ENCODE measurements at regions not wholly inside any gene's neighbourhood (a gene's known extent, or its start where the extent isn't known, plus 50 kb on each side); places are given as distances from the start of the nearest gene placed in this dataset.

DNA sequence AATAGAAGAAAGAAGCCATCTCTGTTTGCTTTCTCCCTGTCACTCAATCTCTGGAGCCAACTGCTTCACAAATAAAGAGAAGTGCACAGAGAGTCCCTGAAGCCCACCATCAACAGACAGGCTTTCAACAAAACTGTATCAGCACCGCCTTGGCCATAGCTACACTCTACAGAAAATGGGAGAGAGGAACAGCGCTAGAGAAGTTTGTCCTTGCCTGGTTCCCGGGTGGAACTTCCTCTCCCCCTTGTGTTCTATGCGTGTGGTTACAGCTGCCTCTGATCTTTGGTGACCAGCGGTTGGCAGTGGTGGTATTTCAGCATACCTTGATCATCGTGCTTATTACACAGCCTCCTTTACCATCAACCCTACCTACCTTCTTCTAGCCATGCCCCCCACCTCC is 91.4 kb upstream of the CCL2 start:
- Histone ChIP-seq H3K27ac (no peak overlapping the region), H3K4me1 (peaks cover 0 to 6% (median 0%) of the 10 kb centered on the region in 3 donors), H3K36me3 (no peaks in the 10 kb centered on the region), H3K9me3 (no peaks in the 10 kb centered on the region), H3K4me3 (no peak overlapping the region), H3K27me3 (peaks cover 0 to 74% (median under 1%) of the 10 kb centered on the region in 4 donors)
- WGBS, 2 donors, result 12 to 16% methylated on average over 6 of the region's 6 CpGs
- intact Hi-C loops (cut with DNase I), result no loop called here
- TF ChIP-seq, protein P1, sequence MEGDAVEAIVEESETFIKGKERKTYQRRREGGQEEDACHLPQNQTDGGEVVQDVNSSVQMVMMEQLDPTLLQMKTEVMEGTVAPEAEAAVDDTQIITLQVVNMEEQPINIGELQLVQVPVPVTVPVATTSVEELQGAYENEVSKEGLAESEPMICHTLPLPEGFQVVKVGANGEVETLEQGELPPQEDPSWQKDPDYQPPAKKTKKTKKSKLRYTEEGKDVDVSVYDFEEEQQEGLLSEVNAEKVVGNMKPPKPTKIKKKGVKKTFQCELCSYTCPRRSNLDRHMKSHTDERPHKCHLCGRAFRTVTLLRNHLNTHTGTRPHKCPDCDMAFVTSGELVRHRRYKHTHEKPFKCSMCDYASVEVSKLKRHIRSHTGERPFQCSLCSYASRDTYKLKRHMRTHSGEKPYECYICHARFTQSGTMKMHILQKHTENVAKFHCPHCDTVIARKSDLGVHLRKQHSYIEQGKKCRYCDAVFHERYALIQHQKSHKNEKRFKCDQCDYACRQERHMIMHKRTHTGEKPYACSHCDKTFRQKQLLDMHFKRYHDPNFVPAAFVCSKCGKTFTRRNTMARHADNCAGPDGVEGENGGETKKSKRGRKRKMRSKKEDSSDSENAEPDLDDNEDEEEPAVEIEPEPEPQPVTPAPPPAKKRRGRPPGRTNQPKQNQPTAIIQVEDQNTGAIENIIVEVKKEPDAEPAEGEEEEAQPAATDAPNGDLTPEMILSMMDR (IDR thresholded peaks at IDR 0.05), result peak in 5 of 6 experiments; percentile 18 to 61 (median 37)
- TF ChIP-seq POLR2A (IDR thresholded peaks at IDR 0.05), result no peak
- DNase-seq, result no peak

DNA sequence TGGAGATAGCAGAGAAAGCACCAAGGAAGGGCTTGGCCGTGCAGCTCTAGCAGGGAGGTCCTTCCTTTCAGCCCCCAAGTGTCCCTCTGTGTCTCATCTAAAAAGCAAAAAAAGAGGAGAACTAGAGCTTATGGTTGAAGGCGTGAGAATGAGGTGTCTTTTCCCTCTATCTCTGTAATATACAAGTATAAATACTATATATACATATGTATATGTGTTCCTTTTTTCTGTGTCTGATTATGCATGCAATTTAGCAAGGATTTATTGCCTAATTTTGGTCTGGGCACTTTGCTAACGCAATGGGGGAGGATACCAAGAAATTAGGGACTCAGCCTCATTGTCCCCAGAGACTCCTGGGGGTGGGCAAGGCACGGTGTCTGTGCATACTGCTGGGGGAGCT is 90.2 kb upstream of the CCL2 start:
- 69% methylated on average over 4 of the region's 4 CpGs for WGBS, 2 donors
- H3K9me3 ChIP-seq, result no peaks in the 10 kb centered on the region
- TF ChIP-seq POLR2A (IDR thresholded peaks at IDR 0.05), result no peak
- TF ChIP-seq, protein P1 (IDR thresholded peaks at IDR 0.05), result no peak
- no peak for DNase-seq
- peaks cover 0 to 6% (median 0%) of the 10 kb centered on the region in 3 donors for H3K4me1 ChIP-seq
- H3K27me3 ChIP-seq, result peaks cover 0 to 70% (median 0%) of the 10 kb centered on the region in 4 donors
- no peak overlapping the region for H3K27ac ChIP-seq
- H3K36me3 ChIP-seq, result no peaks in the 10 kb centered on the region
- intact Hi-C loops (cut with DNase I), result no loop called here
- no peak overlapping the region for H3K4me3 ChIP-seq

DNA sequence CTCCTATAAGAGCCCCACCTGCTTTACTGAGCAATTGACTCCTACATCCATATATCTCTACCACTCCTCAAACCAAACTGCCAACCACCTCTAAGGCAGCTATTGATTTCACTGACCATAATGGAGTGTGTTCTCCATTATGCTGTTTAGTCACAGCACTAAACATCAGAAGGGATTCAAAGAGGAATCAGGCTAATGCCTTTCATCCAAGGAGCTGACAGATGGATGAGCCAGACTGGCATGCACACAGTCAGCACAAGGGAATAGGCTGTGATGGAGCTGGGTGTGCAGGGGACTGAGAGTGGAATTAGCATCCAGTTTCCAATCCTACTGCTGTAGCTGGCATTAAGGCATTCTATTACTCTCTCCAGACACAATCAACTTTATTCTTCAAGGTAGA is 88.7 kb upstream of the CCL2 start:
- Histone ChIP-seq H3K4me1 (peaks cover 0 to 6% (median 0%) of the 10 kb centered on the region in 3 donors), H3K9me3 (no peaks in the 10 kb centered on the region), H3K4me3 (no peak overlapping the region), H3K27me3 (peaks cover 0 to 74% (median 0%) of the 10 kb centered on the region in 4 donors), H3K36me3 (no peaks in the 10 kb centered on the region), H3K27ac (no peak overlapping the region)
- no peak for TF ChIP-seq POLR2A (IDR thresholded peaks at IDR 0.05)
- TF ChIP-seq, protein P1 (IDR thresholded peaks at IDR 0.05), result no peak
- DNase-seq, result no peak
- intact Hi-C loops (cut with DNase I), result no loop called here

DNA sequence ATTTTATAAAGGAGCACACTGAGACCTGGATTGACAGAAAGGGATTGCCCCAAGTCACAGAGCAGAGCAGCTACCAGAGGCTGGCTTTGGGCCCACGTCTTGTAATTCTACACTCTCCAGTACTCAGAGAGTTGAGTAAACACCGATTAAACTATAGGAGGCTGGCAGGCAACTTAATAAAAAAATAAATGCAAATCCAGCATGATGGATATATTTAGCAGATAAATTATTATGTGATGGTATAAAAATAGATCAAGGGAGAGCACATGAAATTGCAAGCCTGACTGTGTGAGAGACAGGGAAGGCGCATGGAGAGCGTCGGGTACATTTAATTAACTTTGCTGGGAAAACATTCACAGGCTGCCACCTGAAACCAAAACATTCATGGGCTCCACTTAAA is 87.7 kb upstream of the CCL2 start:
- no peak for DNase-seq
- WGBS, 2 donors, result 44 to 48% methylated on average over 5 of the region's 5 CpGs
- TF ChIP-seq, protein P1 (IDR thresholded peaks at IDR 0.05), result no peak
- no peaks in the 10 kb centered on the region for H3K36me3 ChIP-seq
- H3K4me1 ChIP-seq, result peaks cover 0 to 6% (median 0%) of the 10 kb centered on the region in 3 donors
- no peak overlapping the region for H3K27ac ChIP-seq
- intact Hi-C loops (cut with DNase I), result no loop called here
- H3K27me3 ChIP-seq, result peaks cover 0 to 70% (median 0%) of the 10 kb centered on the region in 4 donors
- no peaks in the 10 kb centered on the region for H3K9me3 ChIP-seq
- no peak overlapping the region for H3K4me3 ChIP-seq

DNA sequence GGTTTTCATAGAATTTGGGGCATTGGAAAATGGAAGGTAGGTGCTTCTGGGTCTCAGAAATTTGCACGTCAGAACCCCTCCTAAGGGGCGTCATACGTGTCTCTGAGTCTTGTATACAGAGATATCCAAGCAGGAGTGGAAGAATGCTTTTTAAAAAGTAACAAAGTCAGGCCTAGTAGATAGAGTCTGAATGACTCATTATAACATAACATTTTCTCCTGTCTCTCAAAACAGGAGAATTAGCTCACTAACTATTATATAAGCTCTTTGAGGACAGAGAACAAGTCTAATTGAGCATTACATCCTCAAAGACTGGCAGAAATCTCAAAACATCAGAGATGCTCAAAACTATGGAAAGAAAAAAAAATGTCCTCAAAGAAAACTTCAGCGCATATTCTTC is 86.1 kb upstream of the CCL2 start:
- Histone ChIP-seq H3K9me3 (no peaks in the 10 kb centered on the region), H3K36me3 (no peaks in the 10 kb centered on the region), H3K27me3 (peaks cover 0 to 70% (median 0%) of the 10 kb centered on the region in 4 donors), H3K4me3 (no peak overlapping the region), H3K27ac (no peak overlapping the region), H3K4me1 (no peaks in the 10 kb centered on the region)
- TF ChIP-seq, protein P1 (IDR thresholded peaks at IDR 0.05), result no peak
- TF ChIP-seq POLR2A (IDR thresholded peaks at IDR 0.05), result no peak
- intact Hi-C loops (cut with DNase I), result no loop called here
- 80 to 87% methylated on average over 4 of the region's 4 CpGs for WGBS, 2 donors
- DNase-seq, result no peak

Data from esophagus squamous epithelium (tissue), 5 donors.